GM21825 (cell line): ENCODE measurements at regions not wholly inside any gene's neighbourhood (a gene's known extent, or its start where the extent isn't known, plus 50 kb on each side); places are given as distances from the start of the nearest gene placed in this dataset.
"Not testable (repeated sequence)": the region's sequence is repeated elsewhere in the genome, so short reads cannot be mapped to it uniquely, and the experiment has no call there.

Source experiments
- ATAC-seq: cut with Tn5 transposase; IDR thresholded peaks from one replicate; pipeline ENCODE4 v1.9.1; 2021; ENCODE audit warnings: mild to moderate bottlenecking, moderate library complexity; ENCODE audit not compliant: unreplicated experiment

DNA sequence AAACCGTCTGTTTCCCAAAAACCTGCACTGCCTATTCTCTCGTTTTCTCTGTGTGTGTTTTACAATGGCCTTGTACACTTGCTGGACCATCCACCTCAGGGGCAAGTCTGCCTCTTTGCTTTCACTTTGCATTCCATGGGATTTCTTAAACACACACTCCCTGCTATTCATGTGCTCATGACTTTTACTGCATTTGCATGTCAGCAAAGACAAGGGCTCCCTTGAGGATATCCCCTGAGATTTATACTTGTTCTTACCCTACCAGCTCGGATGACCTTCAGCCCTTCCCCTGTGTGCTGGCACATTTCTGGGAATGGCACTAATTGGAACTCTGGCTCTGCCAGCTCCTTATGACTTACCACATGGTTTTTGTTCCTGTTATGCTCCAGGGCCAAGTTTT is 386.9 kb downstream of the AMY1C start:
- ATAC-seq: no peak

DNA sequence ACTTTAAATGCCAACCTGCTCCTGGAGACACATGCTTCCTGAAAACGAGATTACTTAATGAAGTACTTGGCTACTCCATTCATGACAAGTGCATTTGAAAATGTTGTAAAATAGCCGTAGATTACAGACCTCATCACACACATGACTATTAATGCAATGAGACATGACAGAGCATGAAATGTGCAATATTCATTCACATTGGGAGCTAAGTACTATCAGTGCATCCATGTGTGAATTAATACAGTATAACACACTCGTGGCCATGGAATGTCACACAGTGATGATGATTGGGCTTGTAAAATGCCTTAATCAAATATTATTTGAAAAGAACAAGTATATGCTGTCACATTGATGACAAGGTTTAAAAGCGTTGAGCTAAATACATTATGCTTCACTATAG is 407.0 kb downstream of the AMY1C start:
- ATAC-seq: no peak

DNA sequence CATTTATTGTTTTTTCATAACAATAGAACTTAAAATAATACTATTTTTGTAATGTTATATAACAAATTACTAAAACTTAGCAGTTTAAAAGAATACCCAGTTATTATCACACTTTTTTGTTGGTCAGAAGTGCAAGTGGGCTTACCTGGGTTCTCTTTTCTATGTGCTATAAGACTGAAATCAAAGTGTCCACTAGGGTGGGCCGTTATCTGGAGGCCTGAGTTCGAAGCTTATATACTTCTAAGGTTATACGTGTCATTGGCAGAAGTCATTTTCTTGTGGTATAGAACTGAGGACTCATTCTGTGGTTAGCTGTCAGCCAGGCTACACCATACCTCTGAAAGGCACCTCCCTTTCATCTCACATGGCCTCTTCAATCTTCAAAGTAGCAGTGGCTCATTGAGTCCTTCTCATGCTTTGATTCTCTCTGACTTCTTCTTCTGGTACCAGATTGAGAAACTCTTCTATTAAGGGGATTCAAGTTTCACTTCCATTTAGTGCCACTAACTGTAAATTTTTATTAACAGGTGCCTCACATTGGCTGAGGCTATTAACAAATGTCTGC is 414.3 kb downstream of the AMY1C start:
- no peak for ATAC-seq

DNA sequence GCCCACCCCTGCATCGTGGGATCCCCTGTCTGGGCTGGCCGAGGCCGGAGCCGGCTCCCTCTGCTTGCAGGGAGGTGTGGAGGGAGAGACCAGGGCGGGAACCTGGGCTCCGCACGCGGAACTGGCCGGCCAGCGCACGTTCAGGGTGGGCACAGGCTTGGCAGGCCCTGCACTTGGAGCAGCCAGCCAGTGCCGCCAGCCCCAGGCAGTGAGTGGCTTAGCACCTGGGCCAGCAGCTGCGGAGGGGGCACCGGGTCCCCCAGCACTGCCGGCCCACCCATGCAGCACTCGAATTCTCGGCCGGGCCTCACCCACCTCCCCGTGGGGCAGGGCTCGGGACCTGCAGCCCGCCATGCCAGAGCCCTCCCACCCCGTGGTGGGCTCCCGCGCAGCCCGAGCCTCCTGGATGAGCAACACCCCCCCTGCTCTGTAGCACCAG is 422.6 kb downstream of the AMY1C start:
- ATAC-seq: no peak

DNA sequence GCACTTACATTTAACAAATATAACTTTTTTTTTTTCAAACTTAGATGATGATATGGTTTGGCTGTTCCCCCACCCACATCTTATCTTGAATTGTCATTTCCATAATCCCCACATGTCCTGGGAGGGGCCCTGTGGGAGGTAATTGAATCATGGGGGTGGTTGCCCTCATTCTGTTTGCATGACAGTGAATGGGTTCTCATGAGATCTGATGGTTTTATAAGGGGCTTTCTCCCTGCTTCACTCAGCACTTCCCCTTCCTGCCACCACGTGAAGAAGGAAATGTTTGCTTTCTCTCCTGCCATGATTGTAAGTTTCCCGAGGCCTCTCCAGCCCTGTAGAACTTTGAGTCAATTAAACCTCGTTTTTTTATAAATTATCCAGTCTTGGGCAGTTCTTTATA is 432.6 kb downstream of the AMY1C start:
- no peak for ATAC-seq

DNA sequence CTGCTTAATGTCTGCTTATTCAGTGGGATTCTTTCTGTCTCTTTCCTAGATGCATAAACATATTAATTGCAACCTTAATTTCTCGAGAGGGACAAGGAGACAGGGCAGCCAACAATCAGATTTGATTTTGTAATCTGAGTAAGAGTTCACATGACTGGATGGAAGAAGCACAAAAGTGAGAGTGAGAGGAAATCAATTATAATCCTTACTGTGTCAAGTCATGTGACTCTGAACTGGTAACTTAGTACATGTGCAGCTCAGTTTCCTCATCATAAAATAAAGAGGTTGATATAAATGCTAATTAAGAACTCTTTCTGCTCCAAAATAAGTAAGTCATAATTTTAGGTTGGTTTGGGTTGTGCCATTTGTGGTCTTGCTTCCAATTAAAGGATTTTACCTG is 439.5 kb downstream of the AMY1C start:
- no peak for ATAC-seq

DNA sequence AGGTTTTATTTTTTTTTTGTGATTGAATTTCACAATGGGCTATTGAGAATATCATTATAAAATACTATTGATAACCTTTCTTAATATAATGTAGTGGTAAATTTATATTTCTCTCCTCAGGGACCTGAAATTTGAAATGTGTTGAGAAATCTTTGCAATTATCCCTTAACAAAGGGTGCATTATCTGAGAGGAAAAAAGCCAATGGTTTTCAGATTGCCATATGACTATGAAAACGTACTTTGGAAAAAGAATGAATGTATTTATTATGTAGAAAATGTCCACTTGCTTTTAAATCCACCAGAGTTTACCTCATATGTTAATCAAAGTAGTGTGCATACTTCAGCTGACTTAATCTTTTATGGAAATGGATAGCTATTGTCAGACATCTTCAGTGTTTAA is 441.1 kb downstream of the AMY1C start:
- no peak for ATAC-seq

DNA sequence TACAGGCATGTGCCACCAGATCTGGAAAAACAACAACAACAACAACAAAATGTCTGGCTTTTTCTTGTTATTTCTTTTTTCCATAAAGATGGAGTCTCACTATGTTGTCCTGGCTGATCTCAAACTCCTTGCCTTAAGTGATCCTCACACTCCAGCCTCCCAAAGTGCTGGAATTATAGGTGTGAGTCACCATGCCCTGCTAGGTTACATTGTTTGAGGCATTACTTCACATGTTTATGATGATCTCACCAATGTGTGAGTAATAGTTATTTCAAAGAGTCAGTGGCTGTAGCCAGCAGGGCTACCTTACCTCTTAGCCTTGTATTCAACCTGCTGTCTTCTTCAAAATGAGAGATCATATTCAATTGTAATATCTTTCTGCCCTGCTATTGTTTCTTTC is 445.7 kb downstream of the AMY1C start:
- no peak for ATAC-seq

DNA sequence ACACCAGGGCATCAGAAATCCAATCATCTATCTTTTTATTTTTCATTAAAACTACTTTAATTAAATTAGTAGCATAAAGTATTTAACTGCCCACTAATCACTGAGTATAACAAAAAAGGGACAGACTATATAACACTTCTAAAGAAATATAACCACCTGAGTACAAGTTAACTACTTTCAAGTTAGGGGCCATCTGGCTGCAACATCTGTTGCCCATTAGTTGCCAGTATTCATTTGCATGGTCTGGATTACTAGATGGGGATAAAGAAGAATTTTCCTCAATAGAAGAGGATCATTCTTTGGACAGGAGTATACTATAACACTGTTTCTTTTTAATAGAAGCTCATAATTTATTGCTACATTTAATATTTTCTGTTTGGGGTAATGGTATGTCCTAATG is 446.4 kb downstream of the AMY1C start:
- no peak for ATAC-seq

DNA sequence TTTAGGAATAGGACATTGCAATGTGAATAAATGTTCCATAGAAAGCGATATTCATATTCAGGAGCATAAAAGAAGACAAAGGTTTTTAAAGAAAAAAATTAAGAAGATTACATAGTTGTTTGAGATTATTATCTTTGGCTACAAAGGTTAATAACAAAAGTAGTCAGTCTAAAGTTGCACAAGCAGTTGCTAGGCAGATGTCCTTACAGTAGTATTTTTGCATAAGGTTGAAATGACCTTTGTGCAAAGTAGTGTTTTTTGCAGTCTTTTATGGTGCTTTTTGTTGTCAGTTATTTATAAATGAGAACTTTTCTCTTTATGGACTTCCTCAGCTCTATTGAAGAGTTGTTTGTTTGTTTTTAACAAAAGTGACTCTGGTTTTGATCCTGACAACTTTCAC is 447.8 kb downstream of the AMY1C start:
- no peak for ATAC-seq

DNA sequence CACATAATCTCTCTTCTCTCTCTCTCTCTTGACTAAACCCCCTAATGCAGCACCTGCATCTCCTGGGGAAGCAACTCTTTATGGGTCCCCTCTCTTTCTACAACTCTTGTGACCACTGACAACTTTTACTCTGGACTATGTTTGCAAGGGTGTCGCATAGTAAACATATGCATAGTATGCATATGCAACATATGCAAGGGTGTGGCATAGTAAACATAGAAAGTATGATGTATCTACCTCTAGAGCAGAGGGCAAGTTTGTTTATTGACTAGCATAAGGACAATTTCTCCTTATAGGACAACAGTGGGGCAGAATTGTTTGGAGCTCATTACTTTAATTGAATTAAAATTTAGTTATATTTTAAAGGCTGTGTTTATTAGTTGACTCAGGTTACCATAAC is 462.5 kb downstream of the AMY1C start:
- ATAC-seq: no peak

DNA sequence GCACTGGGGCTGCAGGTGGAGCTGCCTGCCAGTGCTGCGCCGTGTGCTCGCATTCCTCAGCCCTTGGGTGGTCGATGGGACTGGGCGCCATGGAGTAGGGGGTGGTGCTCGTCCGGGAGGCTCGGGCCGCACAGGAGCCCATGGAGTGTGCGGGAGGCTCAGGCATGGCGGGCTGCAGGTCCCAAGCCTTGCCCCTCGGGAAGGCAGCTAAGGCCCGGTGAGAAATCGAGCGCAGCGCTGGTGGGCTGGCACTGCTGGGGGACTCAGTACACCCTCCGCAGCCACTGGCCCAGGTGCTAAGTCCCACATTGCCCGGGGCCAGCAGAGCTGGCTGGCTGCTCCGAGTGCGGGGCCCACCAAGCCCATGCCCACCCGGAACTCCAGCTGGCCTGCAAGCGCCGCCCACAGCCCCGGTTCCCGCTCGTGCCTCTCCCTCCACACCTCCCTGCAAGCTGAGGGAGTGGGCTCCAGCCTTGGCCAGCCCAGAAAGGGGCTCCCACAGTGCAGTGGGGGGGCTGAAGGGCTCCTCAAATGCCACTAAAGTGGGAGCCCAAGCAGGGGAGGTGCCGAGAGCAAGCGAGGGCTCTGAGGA is 467.8 kb downstream of the AMY1C start:
- ATAC-seq: not testable (repeated sequence)

DNA sequence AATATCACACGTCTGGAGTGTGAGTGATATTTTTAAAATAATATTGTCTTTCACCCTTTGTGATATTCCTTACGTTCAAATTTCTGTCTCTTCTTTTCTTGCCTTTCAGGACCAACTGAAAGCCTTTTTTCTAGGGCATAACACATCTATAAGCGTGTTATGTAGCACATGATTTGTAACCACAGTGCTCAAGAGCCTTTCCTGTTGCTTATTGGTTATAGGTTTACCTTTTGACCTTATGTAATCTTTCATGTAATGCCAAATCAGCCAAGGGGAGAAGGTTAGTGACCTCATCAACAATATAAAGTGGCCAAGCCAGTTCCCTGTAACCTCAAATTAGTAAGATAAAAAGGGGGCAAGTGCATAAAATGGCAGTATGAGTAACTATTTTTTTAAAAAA is 480.2 kb downstream of the AMY1C start:
- no peak for ATAC-seq

DNA sequence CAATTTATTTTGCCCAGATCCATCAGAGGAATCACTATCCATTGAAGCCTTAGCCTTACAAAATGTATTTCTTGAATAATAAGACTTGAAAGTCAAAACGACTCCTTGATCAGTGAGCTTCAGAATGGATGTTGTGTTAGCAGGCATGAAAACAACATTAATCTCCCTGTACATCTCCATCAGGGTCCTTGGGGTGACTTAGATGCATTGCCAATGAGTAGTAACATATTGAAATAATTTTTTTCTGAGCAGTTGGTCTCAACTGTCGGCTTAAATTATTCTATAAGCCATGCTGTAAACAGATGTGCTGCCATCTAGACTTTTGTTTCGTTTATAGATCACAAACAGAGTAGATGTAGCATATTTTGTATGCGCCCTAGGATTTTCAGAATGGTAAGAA is 482.0 kb downstream of the AMY1C start:
- no peak for ATAC-seq

DNA sequence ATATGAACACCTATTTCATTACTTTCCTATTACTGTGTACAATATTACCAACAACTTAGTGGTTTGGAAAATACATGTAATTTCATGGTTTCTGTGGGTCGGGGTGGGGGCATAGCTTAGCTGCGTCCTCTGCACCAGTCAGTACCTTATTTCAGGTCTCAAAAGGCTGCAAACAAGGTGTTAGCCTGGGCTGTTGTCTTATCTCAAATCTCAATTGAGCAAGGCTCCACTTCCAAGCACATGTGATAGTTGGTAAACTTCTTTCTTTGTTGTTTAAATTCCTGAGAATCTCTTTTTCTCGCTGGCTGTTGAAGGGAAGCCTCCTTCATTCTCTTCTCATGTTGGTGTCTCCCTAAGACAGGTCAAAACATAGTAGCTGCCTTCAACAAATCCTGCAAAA is 485.4 kb downstream of the AMY1C start:
- no peak for ATAC-seq

DNA sequence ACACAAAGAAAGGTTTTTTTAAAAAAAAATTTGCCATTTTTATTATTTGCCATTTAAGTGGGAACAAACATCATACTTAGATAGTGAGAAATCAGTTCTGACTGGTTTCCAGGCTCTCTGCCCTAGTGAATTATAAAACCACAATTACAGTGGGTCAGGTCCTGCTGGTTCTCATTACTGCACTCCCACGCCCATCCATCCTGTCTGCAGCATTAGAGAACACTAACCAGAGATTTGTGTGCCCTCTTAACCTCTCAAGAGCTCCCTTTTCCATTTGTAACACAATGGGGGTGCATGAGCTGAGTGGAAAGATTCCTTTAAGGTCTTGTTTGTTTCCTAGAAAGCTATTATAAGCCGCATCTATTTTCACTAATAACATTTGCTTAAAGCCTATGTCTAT is 489.3 kb downstream of the AMY1C start:
- no peak for ATAC-seq

DNA sequence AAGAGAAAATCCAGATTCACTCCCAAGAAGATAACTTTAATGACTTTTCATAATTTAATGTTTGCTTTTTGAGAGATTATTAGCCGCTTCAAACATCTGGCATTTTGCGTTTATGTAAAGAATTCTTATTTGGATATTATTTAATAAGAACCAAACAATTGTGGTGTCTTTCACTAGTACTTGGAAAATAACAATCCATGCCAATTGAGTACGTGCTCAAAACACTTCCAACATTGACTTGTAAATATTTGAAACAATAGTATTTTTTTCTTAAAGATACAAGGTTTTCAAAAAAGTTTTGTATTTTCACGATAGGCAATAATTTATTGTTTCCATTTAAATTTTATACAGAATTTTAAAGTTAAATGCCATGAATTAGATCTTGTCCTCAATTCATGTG is 498.7 kb downstream of the AMY1C start:
- ATAC-seq: no peak

DNA sequence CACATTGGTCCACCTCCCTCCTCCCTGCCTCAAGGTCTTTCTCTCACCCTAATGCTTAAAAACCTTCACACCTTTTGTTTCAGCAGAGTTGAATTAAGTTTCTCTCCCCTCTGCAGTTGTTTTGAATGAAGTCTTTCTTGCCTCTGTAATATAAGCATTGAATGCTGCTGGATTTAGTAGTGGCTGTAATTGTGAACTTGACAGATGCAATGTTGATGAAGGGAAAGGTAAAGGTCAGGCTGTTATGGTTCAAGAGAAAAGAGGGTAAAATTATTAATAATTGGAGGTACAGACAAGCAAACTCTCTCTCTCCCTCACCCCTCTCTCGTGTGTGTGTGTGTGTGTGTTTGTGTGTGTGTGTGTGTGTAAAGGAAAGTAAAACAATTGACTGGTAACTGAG is 509.8 kb downstream of the AMY1C start:
- no peak for ATAC-seq

DNA sequence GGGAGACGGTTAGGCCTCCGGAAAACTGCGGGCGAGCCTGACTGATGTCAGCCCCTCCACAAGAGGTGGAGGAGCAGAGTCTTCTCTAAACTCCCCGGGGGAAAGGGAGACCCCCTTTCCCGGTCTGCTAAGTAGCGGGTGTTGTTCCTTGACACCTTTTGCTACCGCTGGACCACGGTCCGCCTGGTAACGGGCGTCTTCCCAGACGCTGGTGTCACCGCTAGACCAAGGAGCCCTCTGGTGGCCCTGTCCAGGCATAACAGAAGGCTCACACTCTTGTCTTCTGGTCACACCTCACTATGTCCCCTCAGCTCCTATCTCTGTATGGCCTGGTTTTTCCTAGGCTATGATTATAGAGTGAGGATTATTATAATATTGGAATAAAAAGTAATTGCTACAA is 513.4 kb downstream of the AMY1C start:
- ATAC-seq: not testable (repeated sequence)

DNA sequence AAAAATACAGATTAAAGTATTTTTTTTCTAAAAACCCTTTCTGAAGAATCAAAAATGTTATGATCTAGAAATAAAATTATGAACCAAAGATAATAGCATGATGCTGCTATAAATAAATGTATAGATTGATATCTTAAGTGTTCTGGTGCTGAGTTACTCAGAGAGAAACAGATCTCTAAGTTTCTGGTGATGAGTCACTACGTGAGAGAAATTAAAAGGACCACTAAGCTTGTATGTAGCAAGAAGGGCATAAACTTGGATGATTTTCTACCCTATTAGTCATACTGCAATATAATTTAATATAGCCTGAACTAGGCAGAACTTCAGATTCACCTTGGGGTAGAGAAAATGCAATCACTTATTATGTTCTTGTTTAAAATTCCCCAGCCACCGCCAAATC is 514.8 kb downstream of the AMY1C start:
- no peak for ATAC-seq

DNA sequence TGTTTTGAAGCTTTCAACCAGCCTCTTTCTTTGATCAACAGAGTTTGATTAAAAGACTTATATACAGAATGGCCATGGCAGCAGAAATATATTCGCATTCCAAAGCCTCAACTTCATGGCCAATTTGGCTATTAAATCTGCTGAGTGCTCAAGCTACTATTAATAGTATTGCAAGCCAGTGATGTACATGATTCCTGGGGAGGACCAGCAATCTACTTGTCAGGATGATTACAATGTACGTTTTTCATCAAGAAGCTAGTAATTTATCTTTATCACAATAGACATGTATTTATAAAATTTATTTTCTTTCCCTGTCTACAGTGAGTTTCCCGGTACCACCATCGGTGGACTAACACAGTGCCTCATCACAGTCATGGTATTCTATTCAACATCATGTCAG is 515.5 kb downstream of the AMY1C start:
- no peak for ATAC-seq

DNA sequence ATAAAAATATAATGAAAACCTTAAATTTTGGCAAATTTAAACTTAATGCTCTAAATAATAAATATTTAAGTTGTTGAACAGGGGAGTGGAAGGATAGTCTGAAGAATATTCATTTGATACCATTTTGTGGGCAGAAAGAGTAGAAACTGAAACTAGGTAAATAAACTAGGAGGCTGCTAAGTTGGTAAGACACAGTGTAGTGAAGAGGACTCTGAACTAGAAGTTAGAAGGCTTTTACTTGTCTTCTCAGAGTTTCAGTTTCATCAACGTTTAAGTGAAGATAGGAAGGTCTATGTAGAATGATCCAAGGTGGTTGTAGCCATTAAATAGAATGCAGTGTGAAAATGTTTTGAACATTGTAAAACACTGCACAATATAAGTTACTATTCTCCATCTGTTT is 516.9 kb downstream of the AMY1C start:
- no peak for ATAC-seq

DNA sequence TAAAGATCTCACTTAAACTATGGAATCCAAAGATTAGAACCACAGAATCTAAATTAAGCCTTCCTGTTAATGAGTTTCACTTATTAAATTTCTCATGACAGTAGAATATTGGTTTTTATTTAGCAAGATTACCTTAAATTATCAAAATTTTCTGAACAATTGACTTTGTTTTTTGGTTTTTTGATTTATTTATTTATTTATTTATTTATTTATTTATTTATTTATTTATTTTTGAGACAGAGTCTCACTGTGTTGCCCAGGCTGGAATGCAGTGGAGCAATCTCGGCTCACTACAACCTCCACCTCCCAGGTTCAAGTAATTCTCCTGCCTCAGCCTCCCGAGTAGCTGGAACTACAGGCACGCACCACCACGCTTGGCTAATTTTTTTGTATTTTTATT is 538.6 kb downstream of the AMY1C start:
- not testable (repeated sequence) for ATAC-seq
